AG09319 (cell line): ENCODE measurements at regions not wholly inside any gene's neighbourhood (a gene's known extent, or its start where the extent isn't known, plus 50 kb on each side); places are given as distances from the start of the nearest gene placed in this dataset.
A peak's percentile ranks its signal among the peaks of the same experiment; 100 is the strongest.

Experiments used
- DNase-seq: peaks from one replicate; pipeline ENCODE4 v3.0.0-alpha.2; 2010; ENCODE audit warnings: low read depth; ENCODE audit errors: extremely low read depth
- CTCF ChIP-seq: IDR thresholded peaks from 2 replicates; pipeline ENCODE4 v1.5.1; 2011; ENCODE audit warnings: low read depth, mild to moderate bottlenecking, inconsistent platforms, low read length, moderate library complexity

GRCh38 chr15:61668444-61668843 lies 391.8 kb downstream of the VPS13C start:
- DNase-seq, result no peak
- no peak for TF ChIP-seq CTCF

GRCh38 chr15:61661791-61662190 lies 398.5 kb downstream of the VPS13C start:
- no peak for DNase-seq
- TF ChIP-seq CTCF, result no peak

- no peak for TF ChIP-seq CTCF
- peak; percentile 5 for DNase-seq
Measured at GRCh38 chr15:61660579-61660978, 399.7 kb downstream of the VPS13C start.

DNA sequence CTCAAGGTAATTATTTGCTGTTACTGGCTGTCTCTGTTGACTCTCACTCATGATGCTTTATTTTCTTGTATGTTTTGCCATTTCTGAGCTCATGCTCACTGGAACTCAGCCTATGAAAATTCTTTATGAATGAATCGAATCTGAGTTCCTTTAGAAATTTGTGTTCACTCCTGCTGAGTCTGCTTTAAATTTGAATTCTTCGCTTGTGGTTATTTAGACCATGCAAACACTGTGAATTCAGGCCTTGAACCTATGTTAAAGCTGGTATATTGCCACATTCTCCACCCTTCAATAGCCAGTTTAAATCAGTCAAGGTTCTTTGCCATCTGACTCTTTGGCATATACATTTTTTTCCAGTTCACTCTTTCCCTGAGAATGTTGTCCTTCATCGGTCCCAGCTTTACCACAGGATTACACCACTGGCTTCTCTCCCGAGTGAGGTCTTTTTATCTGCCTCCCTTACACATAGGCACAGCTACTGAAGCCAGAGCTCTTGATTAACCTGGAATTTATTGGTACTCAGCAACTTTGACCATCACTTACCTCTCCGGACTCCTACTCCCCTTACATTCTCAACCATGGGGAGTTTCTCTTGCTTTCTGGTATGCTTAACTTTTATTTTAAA lies 400.6 kb downstream of the VPS13C start:
- no peak for DNase-seq
- TF ChIP-seq CTCF, result no peak

GRCh38 chr15:61657461-61657860 lies 402.8 kb downstream of the VPS13C start:
- no peak for DNase-seq
- TF ChIP-seq CTCF, result no peak

GRCh38 chr15:61656391-61656790 lies 403.9 kb downstream of the VPS13C start:
- no peak for TF ChIP-seq CTCF
- no peak for DNase-seq

DNA sequence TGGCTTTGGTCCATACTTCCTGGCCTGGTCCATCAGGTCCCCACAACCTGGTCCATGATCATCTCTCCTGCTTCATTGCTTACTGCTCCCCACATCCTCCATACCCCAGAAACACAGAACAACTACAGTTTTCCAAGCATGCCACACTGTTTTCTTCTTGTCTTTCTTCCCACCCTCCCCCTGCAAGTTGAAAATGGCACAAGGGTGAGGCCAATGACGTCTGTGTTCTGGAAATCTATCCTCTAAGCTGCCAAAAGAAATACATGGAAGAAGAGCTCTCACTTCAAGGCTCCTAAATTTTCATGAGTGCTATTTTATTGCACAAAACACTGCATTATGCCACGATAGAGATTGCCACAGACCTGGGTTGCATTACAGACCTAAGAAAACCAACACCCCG lies 404.4 kb downstream of the VPS13C start:
- no peak for DNase-seq
- TF ChIP-seq CTCF, result no peak
